ENCODE measurements at regions not wholly inside any gene's neighbourhood (a gene's known extent, or its start where the extent isn't known, plus 50 kb on each side); places are given as distances from the start of the nearest gene placed in this dataset.

DNA sequence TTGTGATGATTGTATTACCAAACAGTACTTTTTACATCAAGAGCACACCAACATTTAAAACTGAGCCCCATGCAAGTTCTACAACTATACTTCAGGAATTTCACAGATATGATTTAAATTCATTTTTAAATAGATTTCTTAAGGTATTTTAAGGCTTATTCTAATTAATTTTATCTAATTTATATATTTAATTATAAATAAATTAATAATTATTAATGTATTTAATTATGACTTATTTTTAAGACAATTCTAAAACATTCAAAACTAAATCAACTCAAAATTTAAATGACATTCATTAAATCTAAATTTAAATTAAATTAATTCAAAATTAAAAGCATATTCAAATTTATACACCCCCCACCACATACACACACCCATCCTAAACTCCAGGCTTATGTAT is 299.2 kb downstream of the NFIB start:
- TF ChIP-seq, protein P1, sequence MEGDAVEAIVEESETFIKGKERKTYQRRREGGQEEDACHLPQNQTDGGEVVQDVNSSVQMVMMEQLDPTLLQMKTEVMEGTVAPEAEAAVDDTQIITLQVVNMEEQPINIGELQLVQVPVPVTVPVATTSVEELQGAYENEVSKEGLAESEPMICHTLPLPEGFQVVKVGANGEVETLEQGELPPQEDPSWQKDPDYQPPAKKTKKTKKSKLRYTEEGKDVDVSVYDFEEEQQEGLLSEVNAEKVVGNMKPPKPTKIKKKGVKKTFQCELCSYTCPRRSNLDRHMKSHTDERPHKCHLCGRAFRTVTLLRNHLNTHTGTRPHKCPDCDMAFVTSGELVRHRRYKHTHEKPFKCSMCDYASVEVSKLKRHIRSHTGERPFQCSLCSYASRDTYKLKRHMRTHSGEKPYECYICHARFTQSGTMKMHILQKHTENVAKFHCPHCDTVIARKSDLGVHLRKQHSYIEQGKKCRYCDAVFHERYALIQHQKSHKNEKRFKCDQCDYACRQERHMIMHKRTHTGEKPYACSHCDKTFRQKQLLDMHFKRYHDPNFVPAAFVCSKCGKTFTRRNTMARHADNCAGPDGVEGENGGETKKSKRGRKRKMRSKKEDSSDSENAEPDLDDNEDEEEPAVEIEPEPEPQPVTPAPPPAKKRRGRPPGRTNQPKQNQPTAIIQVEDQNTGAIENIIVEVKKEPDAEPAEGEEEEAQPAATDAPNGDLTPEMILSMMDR (IDR thresholded peaks at IDR 0.05) = no peak
- no peak for TF ChIP-seq POLR2A (IDR thresholded peaks at IDR 0.05)
